ENCODE measurements at regions not wholly inside any gene's neighbourhood (a gene's known extent, or its start where the extent isn't known, plus 50 kb on each side); places are given as distances from the start of the nearest gene placed in this dataset.
A peak's percentile ranks its signal among the peaks of the same experiment; 100 is the strongest.

GRCh38 chr14:63781686-63782085 lies 53.8 kb upstream of the SGPP1 start:
- no peak for DNase-seq
- Mint-ChIP-seq H3K9me3 (no peaks in the 10 kb centered on the region), H3K27ac (no peak overlapping the region), H3K4me1 (no peaks in the 10 kb centered on the region), H3K27me3 (ENCODE audit: low read depth in 3 of 3) (peaks cover 0 to 3% (median 0%) of the 10 kb centered on the region in 3 donors), H3K36me3 (no peaks in the 10 kb centered on the region), H3K4me3 (no peak overlapping the region)

- no peaks in the 10 kb centered on the region for H3K9me3 Mint-ChIP-seq
- no peak overlapping the region for H3K27ac Mint-ChIP-seq
- H3K27me3 Mint-ChIP-seq (ENCODE audit: low read depth in 3 of 3): peaks cover 0 to 2% (median 0%) of the 10 kb centered on the region in 3 donors
- H3K4me3 Mint-ChIP-seq: no peak overlapping the region
- no peaks in the 10 kb centered on the region for H3K4me1 Mint-ChIP-seq
- H3K36me3 Mint-ChIP-seq: no peaks in the 10 kb centered on the region
- no peak for DNase-seq
These were observed 55.0 kb upstream of the SGPP1 start for GRCh38 chr14:63782683-63783389.

GRCh38 chr14:63788011-63788933 lies 60.4 kb upstream of the SGPP1 start:
- DNase-seq: no peak
- no peak overlapping the region for H3K27ac Mint-ChIP-seq
- no peak overlapping the region for H3K4me3 Mint-ChIP-seq
- peaks cover 0 to 10% (median 4%) of the 10 kb centered on the region in 3 donors for H3K27me3 Mint-ChIP-seq (ENCODE audit: low read depth in 3 of 3)
- no peaks in the 10 kb centered on the region for H3K36me3 Mint-ChIP-seq
- H3K4me1 Mint-ChIP-seq: no peaks in the 10 kb centered on the region
- no peaks in the 10 kb centered on the region for H3K9me3 Mint-ChIP-seq

GRCh38 chr14:63793376-63793775 lies 59.4 kb upstream of the SYNE2 start:
- Mint-ChIP-seq H3K4me1 (no peaks in the 10 kb centered on the region), H3K27ac (no peak overlapping the region), H3K9me3 (no peaks in the 10 kb centered on the region), H3K27me3 (ENCODE audit: low read depth in 3 of 3) (peaks cover 2 to 9% (median 7%) of the 10 kb centered on the region in 3 donors), H3K36me3 (no peaks in the 10 kb centered on the region), H3K4me3 (no peak overlapping the region)
- no peak for DNase-seq

- Mint-ChIP-seq H3K27ac (no peak overlapping the region), H3K36me3 (no peaks in the 10 kb centered on the region), H3K9me3 (no peaks in the 10 kb centered on the region), H3K27me3 (ENCODE audit: low read depth in 3 of 3) (peaks cover 2 to 8% (median 6%) of the 10 kb centered on the region in 3 donors), H3K4me1 (peaks cover 2 to 6% of the 10 kb centered on the region in 2 donors), H3K4me3 (no peak overlapping the region)
- DNase-seq: no peak
These were observed 57.3 kb upstream of the SYNE2 start for GRCh38 chr14:63795532-63795931.

GRCh38 chr14:63800083-63800482 lies 52.7 kb upstream of the SYNE2 start:
- peaks cover 6 to 8% (median 6%) of the 10 kb centered on the region in 3 donors for H3K27me3 Mint-ChIP-seq (ENCODE audit: low read depth in 3 of 3)
- H3K36me3 Mint-ChIP-seq: no peaks in the 10 kb centered on the region
- no peak overlapping the region for H3K27ac Mint-ChIP-seq
- no peak for DNase-seq
- peak overlapping the region in 1 of 5 donors; percentile 53 for H3K4me3 Mint-ChIP-seq
- H3K4me1 Mint-ChIP-seq: peaks cover 6% of the 10 kb centered on the region in 2 donors
- no peaks in the 10 kb centered on the region for H3K9me3 Mint-ChIP-seq

- DNase-seq: no peak
- no peaks in the 10 kb centered on the region for H3K36me3 Mint-ChIP-seq
- H3K9me3 Mint-ChIP-seq: no peaks in the 10 kb centered on the region
- no peak overlapping the region for H3K27ac Mint-ChIP-seq
- peaks cover 6% of the 10 kb centered on the region in 2 donors for H3K4me1 Mint-ChIP-seq
- no peak overlapping the region for H3K4me3 Mint-ChIP-seq
- H3K27me3 Mint-ChIP-seq (ENCODE audit: low read depth in 3 of 3): peaks cover 5 to 8% (median 6%) of the 10 kb centered on the region in 3 donors
These were observed 52.0 kb upstream of the SYNE2 start for GRCh38 chr14:63800651-63801375.
